COR-L47 (cell line): ENCODE measurements at regions not wholly inside any gene's neighbourhood (a gene's known extent, or its start where the extent isn't known, plus 50 kb on each side); places are given as distances from the start of the nearest gene placed in this dataset.

ENCODE experiments used
- DNase-seq: peaks from one replicate; lab custom pipeline; 2025; lab: John Stamatoyannopoulos, UW

- DNase-seq: no peak
Measured at GRCh38 chr7:109308816-109309215, 739.1 kb downstream of the DNAJB9 start.

DNA sequence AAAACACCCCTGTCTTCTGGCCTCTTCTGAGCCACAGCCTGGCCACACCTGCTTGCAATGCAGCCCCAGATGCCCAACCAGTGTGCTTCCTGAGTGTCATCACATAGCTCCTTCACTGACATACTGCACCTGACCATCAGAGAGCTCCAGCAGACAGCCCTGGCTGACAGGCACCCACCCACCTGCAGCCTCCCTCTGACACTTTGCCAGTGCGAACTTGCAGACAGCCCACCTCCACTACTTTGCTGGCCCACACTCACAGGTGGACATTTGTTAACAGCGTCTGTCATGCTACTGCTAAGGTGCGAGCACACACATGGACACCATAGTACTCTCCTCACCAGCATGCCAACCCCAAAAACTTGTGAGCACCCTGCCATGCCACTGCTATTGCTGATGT lies 740.1 kb downstream of the DNAJB9 start:
- no peak for DNase-seq

DNA sequence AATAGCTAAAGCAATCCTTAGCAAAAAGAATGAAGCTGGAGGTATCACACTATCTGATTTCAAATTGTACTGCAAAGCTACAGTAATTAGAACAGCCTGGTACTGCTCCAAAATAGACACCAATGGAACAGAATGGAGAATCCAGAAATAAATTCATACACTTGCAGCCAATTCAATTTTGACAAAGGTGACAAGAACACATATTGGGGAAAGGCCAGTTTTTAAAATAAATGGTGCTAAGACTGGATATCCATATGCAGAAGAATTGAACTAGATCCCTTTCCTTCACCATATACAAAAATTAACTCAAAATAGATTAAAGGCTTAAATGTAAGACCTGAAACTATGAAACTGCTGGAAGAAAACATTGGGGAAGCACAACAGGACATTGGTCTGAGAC lies 748.5 kb downstream of the DNAJB9 start:
- DNase-seq: no peak

DNA sequence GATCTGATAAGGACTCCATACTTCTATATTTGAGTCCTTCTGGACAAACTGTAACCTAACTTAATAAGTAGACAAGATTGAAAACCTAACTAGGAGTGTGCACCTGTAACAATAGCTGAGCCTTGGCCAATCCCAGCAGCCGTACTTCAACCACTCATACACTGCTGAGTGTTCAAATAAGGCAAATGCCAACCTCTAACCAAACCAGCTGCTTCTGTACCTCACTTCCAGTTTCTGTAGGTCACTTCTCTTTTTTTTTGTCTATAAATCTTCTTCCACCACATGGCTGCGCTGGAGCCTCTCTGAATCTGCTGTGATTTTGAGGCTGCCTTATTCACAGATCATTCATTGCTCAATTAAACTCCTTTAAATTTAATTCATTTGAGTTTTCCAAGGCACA lies 753.2 kb downstream of the DNAJB9 start:
- DNase-seq: no peak

DNA sequence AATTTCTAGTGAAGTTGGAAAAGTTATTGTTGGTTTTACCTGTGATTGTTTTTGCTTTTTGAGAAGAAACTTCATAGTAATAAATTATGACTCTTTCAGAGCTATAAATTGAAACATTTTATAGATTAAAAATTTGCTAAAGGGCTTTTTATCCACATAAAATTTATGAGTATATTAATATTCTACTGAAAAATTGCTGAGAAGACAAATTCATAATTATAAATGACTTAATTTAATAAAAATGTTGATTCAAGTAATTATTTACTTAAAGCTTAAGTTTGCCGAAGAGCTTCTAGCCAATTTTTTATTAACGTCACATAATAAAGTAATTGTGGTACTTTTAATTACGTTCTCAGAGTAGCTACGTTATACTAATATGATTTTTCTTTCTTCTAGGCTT lies 761.7 kb downstream of the DNAJB9 start:
- no peak for DNase-seq

- no peak for DNase-seq
Measured at GRCh38 chr7:109335951-109336350, 766.3 kb downstream of the DNAJB9 start.

DNA sequence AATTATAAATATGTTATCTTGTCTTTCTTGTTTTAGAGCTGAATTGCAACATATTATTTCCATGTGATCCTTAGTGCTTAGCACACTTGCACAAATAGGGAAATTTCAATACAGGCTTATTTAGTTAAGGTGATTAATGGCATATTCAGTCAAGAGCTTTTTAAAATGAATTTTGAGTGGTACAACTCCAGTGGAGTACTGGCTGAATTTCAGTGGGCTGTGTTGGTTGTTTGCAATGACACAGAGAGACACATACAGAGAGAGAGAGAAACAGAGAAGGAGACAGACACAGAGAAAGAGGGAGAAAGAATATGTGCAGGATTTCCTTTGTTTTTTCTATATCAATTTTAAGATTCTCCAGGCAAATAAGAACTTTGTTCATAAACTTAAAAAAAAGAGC lies 766.9 kb downstream of the DNAJB9 start:
- no peak for DNase-seq

GRCh38 chr7:109343678-109344077 lies 774.0 kb downstream of the DNAJB9 start:
- DNase-seq: no peak

- no peak for DNase-seq
Measured at GRCh38 chr7:109351493-109351892, 781.8 kb downstream of the DNAJB9 start.

DNA sequence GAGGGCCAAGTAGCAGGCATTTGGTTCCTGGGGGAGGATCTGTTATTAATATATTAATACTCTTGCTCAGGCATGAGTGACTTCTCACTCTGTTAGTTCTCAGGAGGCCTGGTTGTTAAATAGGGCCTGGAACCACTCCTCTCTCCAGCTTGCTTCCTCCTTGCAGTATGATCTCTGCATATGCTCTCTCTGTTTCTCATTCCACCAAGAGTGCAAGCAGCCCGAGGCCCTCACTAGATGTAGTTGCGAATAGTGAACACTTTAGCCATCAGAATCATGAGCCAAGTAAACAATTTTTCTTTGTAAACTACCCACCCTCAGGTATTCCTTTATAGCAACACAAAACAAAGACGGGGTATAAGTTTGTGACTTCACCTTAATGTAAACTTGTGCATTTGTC lies 784.3 kb downstream of the DNAJB9 start:
- no peak for DNase-seq

DNA sequence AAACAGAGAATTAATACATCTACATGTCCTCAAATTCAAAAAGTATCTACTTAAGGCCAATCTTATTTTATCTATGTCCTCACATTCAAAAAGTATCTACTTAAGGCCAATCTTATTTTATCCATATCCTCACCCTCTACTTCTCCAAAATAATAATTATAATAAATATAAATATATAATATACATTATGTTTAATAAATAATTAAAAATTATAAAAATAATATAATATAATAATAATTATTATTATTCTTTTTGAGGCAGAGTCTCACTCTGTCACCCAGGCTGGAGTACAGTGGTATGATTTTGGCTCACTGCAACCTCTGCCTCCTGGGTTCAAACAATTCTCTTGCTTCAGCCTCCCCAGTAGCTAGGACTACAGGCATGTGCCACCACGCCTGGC lies 784.9 kb downstream of the DNAJB9 start:
- no peak for DNase-seq

DNA sequence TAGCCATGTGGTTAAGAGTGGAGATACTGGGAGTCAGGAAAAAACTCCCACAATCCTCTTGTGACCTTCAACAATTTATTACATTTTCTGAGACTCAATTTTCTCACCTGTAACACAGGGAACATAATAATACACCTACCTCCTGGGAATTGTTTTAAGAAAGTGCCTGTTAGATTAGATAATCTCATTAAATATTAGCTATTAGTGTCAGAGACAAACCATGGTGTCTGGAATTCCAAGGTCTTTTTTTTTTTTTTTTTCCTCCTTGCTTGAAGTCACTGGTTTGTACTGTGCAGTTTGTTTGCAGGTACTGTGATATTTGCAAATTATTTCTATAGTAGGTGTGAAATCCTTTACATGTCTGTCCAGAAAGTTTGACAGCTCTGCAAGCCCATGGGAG lies 806.1 kb downstream of the DNAJB9 start:
- no peak for DNase-seq

- DNase-seq: no peak
Measured at GRCh38 chr7:109376576-109376975, 806.9 kb downstream of the DNAJB9 start.

- DNase-seq: no peak
Measured at GRCh38 chr7:109377076-109377884, 807.6 kb downstream of the DNAJB9 start.

- no peak for DNase-seq
Measured at GRCh38 chr7:109386959-109387358, 817.3 kb downstream of the DNAJB9 start.

GRCh38 chr7:109387530-109387929 lies 817.9 kb downstream of the DNAJB9 start:
- no peak for DNase-seq

- no peak for DNase-seq
Measured at GRCh38 chr7:109391240-109391639, 821.6 kb downstream of the DNAJB9 start.

DNA sequence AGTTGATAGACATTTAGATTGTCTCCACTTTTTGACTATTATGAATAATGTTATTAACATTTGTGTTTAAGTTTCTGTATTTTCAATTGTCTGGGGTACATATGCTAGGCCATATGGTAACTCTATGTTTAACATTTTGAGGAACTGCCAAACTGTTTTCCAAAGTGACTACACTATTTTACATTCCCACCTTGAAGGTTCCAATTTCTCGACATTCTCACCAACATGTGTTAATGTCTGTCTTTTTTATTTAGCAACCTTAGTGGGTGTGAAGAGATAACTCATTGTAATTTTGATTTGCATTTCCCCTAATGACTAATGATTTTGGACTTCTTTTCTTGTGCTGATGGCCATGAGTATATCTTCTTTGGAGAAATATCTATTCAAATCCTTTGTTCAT lies 832.4 kb downstream of the DNAJB9 start:
- no peak for DNase-seq

DNA sequence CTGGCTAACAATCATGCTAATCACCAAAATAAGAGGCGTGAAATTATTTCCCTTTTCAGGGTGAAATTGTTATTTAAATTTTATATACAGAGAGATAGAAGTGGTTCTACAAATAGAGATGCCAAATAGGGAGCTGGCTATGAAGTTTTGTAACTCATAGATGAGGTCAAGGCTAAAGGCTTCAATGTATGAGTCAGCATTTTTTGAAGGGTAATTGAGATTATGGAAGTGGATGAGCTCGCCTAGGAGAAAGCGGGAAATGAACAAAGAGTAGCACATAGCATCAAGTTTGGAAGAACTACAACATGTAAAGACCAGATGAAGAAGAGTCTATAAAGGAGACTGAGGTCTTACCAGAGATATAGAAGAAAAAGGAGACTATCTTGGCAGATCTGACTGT lies 838.1 kb downstream of the DNAJB9 start:
- DNase-seq: no peak

DNA sequence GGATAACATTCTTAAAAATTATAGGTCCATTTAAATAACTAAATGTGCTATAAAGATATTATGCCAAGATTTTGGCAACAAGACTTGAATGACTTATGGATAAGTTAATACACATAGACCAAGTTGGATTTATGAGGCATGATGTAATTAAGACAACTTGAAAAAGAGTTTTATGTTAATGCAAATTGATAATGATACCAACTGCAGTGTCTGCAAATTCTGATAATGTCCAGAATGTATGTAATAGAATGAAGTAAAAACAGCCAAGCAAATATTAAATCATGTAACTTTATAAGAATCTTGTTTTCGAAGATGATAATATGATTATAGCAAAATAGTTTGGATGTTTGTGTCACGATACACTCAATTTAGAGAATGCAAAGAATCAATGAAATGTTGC lies 868.3 kb downstream of the DNAJB9 start:
- DNase-seq: no peak

GRCh38 chr7:109449760-109450159 lies 880.1 kb downstream of the DNAJB9 start:
- DNase-seq: no peak

GRCh38 chr7:109456116-109456515 lies 886.4 kb downstream of the DNAJB9 start:
- DNase-seq: no peak

DNA sequence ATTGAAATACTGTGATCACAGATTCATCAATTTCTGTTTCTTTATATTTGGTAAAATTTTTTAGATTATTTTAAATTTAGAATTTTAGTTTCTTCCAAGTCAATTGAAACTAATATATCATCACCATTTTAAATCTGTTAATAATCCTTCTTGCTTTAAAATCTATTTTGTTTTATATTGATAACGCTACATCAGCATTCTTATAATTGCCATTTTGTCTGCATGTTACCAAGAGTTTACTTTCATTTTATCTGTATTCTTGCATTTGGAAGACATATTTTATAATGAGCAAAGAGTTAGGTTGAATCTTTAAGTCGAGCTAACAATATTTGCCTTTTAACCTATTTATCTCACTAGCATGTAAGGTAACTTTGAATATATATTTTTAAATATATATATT lies 890.6 kb downstream of the DNAJB9 start:
- DNase-seq: no peak

GRCh38 chr7:109462171-109462570 lies 892.5 kb downstream of the DNAJB9 start:
- DNase-seq: no peak
